GM21367 (cell line): ENCODE measurements at regions not wholly inside any gene's neighbourhood (a gene's known extent, or its start where the extent isn't known, plus 50 kb on each side); places are given as distances from the start of the nearest gene placed in this dataset.
"Not testable (repeated sequence)": the region's sequence is repeated elsewhere in the genome, so short reads cannot be mapped to it uniquely, and the experiment has no call there.

Experiments used
- ATAC-seq: cut with Tn5 transposase; IDR thresholded peaks from one replicate; pipeline ENCODE4 v1.9.1; 2021; ENCODE audit not compliant: unreplicated experiment

- not testable (repeated sequence) for ATAC-seq
Measured at GRCh38 chr2:87657915-87658314, 90.0 kb upstream of the PLGLB2 start.

- not testable (repeated sequence) for ATAC-seq
Measured at GRCh38 chr2:87658357-87658756, 89.5 kb upstream of the PLGLB2 start.

GRCh38 chr2:87658976-87659375 is 88.9 kb upstream of the PLGLB2 start:
- not testable (repeated sequence) for ATAC-seq

GRCh38 chr2:87660164-87660563 is 87.7 kb upstream of the PLGLB2 start:
- not testable (repeated sequence) for ATAC-seq

- not testable (repeated sequence) for ATAC-seq
Measured at GRCh38 chr2:87662316-87663290, 85.3 kb upstream of the PLGLB2 start.

- ATAC-seq, result not testable (repeated sequence)
Measured at GRCh38 chr2:87663347-87663746, 84.5 kb upstream of the PLGLB2 start.

GRCh38 chr2:87667027-87667426 is 80.9 kb upstream of the PLGLB2 start:
- ATAC-seq, result not testable (repeated sequence)

GRCh38 chr2:87668361-87668760 is 79.5 kb upstream of the PLGLB2 start:
- not testable (repeated sequence) for ATAC-seq

GRCh38 chr2:87669633-87670231 is 78.2 kb upstream of the PLGLB2 start:
- ATAC-seq, result not testable (repeated sequence)

GRCh38 chr2:87672404-87672803 is 75.5 kb upstream of the PLGLB2 start:
- ATAC-seq, result not testable (repeated sequence)

GRCh38 chr2:87674729-87675128 is 73.2 kb upstream of the PLGLB2 start:
- ATAC-seq, result not testable (repeated sequence)

- ATAC-seq, result not testable (repeated sequence)
Measured at GRCh38 chr2:87675487-87675886, 72.4 kb upstream of the PLGLB2 start.

GRCh38 chr2:87677421-87677923 is 70.4 kb upstream of the PLGLB2 start:
- ATAC-seq, result not testable (repeated sequence)

- not testable (repeated sequence) for ATAC-seq
Measured at GRCh38 chr2:87678742-87679173, 69.1 kb upstream of the PLGLB2 start.

- ATAC-seq, result not testable (repeated sequence)
Measured at GRCh38 chr2:87679950-87680349, 67.9 kb upstream of the PLGLB2 start.

- ATAC-seq, result not testable (repeated sequence)
Measured at GRCh38 chr2:87680691-87681090, 67.2 kb upstream of the PLGLB2 start.

- not testable (repeated sequence) for ATAC-seq
Measured at GRCh38 chr2:87683451-87683850, 64.4 kb upstream of the PLGLB2 start.

- not testable (repeated sequence) for ATAC-seq
Measured at GRCh38 chr2:87683961-87684360, 63.9 kb upstream of the PLGLB2 start.

GRCh38 chr2:87685558-87685957 is 62.3 kb upstream of the PLGLB2 start:
- ATAC-seq, result not testable (repeated sequence)

GRCh38 chr2:87686873-87687549 is 60.9 kb upstream of the PLGLB2 start:
- ATAC-seq, result not testable (repeated sequence)
